GDM1 (cell line): ENCODE measurements at regions not wholly inside any gene's neighbourhood (a gene's known extent, or its start where the extent isn't known, plus 50 kb on each side); places are given as distances from the start of the nearest gene placed in this dataset.
"Not testable (repeated sequence)": the region's sequence is repeated elsewhere in the genome, so short reads cannot be mapped to it uniquely, and the experiment has no call there.

ENCODE experiments used
- DNase-seq: peaks from one replicate; lab custom pipeline; 2025; lab: John Stamatoyannopoulos, UW

DNA sequence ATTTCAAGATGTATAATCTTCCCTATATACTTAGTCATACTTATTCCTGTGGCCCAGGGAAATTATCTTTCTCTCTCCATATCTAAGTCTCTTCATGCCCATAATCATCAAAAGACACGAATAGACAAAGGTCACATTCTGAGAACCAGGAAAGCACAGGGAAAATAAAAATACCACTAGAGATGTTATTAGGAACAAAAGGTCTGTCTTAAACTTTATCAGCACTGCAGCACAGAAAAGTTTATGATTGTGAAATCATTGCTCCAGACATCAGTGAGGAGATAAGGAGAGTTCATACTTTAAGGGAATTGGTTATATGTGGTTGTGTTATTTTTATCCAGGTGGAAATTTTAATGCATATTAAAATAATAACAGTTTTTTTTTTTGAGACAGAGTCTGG, 974.6 kb upstream of the CELF2 start:
- no peak for DNase-seq

DNA sequence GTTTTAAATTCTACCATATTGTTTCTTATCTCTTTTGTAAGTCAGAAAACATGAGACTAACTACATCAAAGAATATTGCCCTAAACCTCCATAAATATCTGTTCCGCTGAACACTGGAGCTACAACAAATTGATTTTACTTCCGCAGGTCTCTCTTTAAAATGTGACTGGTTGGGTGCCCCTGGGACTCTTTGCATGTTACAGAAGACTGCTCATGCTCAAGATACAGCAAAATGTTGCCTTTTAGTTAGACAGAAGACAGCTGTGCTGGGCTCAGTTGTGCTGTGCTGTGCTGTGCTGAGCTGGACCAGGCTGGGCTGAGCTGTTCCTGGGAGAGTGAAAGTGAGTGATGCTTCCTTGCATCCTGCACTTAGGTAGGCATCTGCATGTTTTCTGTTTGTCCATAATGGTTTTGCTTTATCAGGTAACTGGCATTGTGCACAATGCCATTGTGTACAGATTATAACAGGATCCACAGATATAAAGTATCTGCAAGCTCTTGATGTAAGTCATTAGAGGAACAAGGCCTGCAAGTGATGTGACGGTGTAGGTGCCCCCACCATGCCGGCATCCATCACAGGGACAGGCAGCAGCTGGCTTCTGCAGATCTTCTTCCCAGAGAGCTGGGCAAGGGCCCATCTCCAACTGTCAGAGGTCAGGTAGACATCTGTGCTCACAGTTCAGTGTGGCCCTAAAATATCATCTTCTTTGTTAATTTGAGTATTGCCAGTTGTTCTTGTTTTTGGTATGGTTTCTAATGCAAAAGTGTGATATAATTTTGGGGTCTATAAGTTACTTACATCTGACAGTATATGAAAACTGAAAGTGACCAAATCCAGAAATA, 972.5 kb upstream of the CELF2 start:
- no peak for DNase-seq

DNA sequence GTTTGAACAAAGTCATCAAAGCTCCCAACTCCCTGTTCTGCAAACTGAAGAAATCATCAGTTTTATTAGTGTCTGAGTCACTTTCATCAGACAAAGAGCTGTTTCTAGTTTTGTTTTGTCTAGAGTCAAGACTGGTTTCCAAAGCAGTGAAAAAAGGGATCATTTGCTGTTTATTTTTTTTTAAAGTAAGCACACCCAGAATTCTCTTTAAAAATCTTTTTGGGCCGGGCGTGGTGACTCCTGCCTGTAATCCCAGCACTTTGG, 972.0 kb upstream of the CELF2 start:
- DNase-seq = no peak

DNA sequence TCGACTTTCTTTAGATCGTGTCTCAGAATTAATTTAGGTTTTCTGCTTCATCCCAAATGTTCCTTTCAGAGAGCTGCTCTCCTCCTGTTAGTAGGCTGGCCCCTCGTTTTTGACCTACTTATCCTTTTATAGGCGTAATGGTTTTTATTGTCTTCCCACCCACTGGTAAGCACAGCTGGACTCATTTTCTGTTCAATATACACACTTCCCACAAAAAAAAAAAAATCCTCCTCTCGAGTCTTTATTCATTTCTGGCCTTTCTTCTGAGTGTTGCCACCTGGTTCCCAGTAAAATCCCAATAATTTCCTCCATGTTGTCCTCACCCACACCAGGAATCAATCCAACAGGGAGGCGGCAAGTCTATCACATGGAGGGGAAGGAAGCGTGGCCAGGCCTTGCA, 970.2 kb upstream of the CELF2 start:
- DNase-seq = no peak

DNA sequence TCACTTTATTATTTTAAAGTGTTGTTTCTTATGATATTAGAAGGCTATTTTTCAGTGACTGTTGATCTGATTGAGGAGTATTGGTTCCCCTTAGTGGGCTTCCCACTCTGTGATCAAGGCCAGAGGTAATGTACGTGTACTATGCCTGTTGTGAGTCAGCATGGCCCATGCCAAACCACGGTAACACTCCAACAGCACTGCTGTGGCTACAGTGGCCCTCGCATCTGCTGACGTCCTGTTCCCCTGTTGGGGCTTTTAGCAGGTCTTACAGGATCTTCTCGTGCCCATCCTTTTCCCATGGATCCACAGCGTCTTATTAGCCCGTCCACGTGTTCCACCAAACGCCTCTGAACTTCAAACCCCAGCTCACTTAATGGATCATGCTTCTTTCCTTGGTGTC, 964.6 kb upstream of the CELF2 start:
- no peak for DNase-seq

DNA sequence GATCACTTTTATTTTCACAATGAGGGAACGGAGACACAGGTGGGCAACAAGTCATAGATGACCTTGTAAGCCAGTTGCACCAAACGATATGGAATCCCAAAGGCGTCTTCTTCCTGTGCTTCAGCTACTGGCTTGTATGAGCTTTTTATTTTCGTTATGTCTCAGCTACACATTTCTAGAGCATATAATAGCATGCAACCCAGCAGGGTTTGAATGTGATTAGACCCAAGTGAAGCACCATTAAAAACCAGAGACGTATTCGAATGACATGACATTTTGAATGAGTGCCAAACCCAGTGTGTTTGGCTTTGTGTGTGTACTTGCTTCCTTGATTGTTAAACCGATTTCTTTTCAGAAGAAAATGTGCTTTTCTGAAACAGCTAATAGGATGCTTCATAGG, 963.2 kb upstream of the CELF2 start:
- DNase-seq = no peak

DNA sequence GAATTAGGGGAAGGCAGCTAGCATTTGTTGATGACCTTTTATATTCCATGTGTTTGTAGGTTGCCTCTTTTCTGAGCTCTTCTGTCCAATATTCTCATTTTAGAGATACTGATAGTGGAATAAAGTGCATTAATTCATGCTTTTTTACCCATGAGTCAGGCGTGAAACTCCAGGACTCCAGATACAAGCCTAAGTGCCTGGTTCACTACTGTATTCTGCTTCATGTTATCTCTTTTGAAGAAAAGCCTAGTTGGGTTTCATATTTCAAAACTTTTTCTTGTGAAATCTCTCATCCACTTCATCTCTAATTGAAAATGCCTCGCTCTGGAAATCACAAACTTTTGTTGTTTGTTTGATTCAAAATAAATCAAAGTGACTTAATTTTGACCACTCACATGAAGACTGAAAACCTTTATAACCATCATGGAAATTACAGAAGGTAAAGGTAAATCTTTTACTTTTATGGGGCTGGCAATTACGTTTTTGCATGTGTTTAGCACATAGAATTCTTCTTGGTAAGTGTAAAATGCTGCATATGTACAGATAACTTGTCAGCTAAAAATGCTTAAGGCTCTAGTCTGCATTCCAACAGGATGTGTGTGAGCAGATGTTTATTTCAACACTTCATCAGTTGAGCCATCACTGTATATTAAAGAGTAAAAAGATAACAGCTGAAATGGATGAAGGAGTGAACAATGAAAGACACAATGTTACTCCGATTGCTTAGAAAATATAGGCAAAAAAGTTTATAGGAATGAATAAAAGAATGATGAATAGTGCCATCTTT, 961.8 kb upstream of the CELF2 start:
- DNase-seq = no peak

DNA sequence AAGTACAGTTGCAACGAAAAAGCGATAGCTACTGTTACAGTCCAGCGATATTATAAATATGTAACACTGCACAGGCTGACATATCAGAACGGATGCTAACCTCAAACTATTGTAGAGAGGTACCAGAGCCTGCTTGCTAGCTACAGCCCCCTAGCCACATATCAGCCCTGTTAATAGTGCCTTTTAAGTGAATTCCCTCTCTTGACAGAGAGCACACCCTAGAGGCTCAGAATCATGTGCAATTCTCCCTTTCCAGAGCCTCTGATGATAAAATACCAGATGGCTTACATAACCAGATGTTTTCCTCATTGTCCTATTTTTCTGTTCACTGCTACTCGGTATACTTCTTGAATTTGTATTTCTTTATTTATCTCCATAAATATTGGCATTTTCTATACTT, 960.7 kb upstream of the CELF2 start:
- DNase-seq = no peak

DNA sequence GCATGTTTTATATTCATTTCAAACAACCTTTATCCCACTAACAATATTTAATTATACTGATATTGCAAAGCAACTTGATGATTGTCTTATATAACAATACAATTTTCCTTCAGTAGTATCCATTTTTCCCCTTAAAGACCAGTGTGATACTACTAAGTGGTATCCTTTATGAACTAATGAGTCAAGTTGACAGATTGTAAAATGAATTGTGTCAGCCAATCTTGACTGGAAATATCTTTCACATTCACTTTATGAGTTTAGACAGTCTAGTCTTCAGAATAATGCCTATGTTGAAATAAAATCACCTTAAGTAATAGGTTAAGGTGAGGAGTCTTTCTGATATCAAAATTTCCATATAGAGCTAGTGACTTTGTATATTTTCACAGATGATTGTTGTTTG, 950.0 kb upstream of the CELF2 start:
- no peak for DNase-seq

DNA sequence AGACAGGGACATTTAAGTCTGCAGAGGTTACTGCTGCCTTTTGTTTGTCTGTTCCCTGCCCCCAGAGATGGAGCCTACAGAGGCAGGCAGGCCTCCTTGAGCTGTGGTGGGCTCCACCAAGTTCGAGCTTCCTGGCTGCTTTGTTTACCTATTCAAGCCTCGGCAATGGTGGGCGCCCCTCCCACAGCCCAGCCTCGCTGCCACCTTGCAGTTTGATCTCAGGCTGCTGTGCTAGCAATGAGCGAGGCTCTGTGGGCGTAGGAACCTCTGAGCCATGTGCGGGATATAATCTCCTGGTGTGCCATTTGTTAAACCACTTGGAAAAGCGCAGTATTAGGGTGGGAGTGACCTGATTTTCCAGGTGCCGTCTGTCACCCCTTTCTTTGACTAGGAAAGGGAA, 942.8 kb upstream of the CELF2 start:
- DNase-seq = not testable (repeated sequence)

DNA sequence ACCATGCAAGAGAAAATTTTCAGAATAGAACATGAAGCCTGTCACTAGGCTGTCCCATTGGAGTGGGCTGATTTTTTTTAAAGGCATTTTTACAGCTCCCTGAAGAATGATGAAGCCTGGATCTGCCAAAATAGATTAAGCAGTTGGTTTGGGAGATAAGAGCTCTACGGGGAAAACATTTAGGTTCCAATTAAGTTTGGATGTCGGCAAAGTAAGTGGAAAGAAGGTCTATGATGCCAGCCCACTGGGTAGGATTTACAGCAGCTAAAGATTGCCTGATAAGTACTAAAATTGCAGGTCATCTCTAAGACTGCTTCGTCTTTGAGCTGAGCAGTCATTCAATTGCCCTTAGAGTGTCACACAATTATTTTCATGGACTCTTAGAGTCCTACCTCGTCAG, 939.2 kb upstream of the CELF2 start:
- no peak for DNase-seq

DNA sequence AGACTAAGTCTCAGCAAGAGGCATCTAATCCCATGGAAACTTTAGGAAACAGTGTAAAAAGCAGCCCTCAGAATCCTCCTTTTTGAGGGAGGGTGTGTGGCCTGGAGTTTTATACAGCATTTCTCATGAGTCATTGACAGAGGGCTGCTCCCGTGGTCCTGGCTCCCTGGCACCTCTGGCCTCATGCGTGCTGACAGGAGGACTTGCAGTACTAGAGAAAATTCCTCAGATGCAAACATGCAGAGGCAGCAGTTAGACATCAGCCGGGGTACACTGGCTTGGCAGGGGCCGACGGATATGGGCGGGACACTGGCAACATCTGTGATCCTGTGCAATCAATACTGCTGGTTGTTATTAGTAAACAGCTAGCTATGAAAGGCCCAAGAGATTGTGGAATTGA, 925.1 kb upstream of the CELF2 start:
- DNase-seq = no peak

DNA sequence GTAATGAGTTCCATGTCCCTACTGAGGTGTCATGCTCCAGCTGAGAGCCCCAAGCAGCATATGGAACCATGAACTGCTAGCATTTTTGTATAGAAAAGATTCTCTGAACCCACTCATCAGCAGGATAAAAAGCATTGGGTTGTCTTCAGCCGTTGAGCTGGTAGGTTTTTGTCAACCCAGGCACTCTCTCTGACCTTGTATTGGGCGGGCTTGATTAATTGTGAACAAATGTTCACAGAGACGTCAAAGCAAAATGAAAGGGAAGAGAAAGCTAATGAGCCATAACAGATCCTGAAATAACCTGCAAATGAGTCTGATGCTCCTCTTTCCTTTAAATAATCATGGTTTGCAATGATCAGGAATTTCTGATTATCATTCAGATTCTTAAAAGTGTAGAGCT, 924.7 kb upstream of the CELF2 start:
- DNase-seq = no peak

DNA sequence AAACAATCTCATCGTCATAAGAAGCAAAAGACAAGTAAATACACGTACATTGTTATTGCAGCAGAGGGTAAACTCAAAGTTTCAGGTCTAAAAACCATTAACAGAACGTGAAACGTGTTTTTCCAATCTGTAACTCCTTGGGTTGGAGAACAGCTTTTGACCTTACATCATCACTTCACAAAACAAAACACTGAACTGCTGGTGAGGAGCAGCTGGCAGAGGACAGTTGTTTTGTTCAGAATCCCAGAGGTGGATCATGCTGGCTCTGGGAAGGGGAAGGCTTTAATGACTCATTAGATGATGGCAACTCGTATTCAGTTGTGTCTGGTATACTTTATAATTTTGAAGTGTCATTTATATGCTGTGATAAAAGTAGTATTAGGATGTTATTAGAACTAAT, 923.0 kb upstream of the CELF2 start:
- DNase-seq = no peak

DNA sequence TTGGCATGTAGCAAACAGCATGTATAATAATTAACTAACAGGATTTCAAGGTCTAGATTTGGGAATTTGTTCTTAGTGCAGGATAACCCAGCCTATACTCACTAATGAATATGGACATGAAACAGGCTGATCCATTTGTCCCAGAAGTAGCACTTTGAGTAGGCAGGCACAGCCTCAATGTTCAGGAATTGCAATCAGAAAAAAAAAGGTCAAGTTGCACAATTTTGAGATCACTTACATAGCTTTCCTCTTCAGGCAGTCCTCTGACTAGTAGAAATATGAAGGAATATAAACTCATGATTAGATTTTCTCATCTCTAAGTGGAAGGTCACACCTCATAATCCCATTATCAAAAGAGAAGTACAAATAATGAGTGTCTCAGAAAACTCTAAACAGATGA, 921.4 kb upstream of the CELF2 start:
- no peak for DNase-seq

DNA sequence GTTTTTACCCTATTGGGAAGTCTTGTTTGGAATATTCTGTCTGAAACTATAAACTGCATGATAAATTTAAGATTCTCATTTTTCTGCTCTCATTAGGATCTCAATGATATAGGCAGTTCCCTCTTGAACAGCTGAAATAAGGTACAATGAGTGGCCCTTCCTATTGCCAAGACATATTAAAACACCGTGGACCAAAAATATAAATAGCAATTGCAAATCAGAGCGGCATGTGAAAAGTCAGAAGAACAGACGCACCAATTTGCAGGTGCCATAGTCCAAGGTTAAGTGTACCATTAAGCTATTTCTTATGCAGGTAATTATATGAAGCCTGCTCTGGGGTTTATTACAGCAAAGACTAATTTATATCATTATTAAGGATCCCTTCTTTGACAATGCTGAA, 920.8 kb upstream of the CELF2 start:
- no peak for DNase-seq

DNA sequence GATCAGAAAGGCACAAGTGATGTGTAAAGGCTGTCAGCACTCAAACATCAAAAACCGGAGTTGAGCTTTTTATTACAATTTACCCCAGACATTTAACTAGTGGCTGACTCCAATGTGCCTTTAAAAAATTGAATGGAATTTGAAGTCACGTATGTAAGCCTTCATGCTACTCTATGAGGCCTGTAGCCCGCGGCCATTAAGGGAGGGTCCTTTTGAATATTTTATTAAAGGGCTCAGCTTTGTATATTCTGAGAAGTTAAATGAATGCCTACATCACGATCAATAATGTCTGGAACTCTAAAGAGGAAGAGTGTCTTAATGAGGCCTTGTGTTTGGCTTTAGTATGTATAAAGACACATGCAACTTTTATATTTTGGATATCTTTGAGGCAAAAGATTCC, 916.6 kb upstream of the CELF2 start:
- no peak for DNase-seq

DNA sequence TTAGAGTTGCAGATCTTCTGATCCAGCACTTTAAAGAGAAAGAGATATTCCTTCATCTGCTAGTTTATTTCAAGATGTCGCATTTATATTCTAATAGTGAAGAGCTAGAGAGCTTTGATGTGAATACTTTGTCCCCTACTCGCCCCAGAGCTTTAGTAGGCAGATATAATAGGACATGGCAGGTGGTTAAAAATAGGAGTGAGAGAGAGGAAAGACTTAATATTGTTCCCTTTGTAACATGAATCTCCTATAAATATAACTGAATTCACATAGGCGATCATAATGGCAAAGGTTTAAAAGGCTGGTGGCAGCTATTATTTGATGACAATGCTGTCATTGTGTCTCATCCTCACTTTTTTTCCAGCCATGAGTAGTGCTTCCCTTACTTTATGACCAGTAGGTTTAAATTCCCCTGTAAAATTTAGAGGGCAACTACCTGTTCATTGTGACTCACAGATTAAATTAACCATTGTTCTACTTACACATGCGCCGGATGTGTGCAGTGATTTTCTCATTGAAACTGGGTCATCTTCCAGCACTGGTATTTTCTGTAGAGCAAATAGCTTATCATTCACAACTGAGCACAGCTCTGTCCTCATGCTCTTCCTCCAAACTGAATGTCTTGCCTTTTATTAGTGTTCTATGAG, 906.7 kb upstream of the CELF2 start:
- no peak for DNase-seq

DNA sequence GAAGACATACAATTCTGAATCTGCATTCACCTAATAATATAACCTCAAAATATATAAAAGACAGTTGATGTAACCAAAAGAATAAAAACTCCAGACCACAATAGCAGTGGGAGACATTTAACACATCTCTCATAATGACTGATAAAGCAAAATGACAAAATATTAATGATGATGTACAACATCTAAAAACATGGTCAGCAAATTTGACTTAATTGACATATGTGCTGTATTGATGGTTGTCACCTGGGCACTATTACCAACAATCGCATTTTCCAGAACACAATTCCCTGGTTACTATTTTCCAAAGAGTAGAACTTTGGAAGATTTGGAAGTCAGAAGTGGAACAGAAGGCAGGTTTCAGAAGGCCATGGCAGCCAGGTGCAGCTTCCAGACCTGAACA, 899.5 kb upstream of the CELF2 start:
- DNase-seq = no peak

DNA sequence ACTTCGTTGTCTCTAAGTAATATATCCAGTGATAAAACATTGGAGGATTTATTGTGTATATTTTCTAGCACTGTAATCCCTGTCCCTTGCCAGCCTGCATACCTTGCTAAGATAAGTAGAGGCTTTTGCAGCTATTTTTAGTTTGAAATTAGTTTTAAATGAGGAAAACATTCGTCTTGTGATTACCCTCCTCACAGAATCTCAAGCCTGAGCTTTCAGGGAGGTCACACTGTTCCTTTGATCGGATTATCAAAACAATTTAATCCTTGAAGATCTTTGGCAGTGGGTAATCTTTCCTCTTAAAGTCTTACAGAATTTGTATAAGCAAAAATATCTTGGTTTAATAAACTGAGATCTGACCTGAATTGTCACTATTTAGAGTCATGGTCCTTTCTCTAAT, 897.0 kb upstream of the CELF2 start:
- no peak for DNase-seq

DNA sequence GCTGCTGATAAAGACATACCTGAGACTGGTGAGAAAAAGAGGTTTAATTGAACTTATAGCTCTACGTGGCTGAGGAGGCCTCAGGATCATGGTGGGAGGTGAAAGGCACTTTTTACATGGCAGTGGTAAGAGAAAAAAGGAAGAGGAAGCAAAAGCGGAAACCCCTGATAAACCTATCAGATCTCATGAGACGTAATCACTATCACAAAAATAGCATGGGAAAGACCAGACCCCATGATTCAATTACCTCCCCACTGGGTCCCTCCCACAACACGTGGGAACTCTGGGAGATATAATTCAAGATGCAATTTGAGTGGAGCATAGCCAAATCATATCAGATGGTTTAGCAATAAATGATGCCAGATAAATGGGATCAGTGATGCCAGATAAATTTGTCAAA, 892.0 kb upstream of the CELF2 start:
- DNase-seq = no peak

DNA sequence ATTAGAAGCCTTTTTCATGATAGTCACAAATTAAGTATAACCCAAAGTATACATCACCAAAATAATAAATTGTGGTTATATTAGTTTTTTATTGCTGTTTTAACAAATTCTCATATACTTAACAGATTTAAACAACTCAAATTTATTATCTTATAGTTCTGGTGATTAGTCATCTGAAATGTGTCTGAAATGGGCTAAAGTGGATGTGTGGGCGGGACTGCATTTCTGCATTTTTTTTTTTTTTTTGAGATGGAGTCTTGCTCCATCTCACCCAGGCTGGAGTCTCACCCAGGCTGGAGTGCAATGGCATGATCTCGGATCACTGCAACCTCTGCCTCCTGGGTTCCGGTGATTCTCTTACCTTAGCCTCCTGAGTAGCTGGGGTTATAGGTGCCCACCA, 891.5 kb upstream of the CELF2 start:
- DNase-seq = no peak

DNA sequence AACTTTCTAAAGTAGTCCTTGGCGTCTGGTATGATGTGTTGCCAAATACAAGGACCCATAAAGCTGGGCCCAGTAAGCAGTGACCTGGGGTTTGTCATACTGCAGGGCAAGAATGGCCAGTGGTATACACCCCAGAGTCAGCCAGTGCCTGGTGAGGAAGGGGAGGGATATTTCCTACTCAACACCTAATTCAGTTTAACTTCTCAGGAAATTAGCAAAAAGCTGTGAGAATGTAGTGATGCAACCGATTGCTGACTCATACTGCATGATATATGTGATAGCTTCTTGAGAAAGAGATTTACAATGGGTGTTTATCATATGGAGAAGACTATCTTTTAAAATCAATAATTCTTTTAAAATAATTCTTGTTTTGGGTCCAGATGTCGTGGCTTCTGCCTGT, 889.3 kb upstream of the CELF2 start:
- no peak for DNase-seq

DNA sequence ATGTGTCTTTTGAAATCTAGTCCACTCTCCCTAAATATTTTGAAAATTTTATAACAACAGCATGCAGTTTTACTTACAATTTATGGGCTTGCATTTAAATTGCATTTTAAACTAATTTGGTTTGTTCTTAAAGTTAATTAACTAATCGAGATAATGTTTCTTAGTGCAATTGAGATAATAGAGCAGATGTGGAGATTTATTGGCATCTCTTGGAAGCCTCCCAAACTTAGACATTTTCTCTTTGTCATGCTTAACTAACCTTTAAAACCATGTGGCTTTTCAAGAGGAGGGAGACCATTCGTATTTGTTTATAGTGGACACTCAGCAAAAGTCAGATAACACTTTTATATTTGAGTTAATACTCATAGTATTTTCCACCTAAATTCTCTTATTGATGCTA, 887.0 kb upstream of the CELF2 start:
- DNase-seq = no peak
